ENCODE measurements at regions not wholly inside any gene's neighbourhood (a gene's known extent, or its start where the extent isn't known, plus 50 kb on each side); places are given as distances from the start of the nearest gene placed in this dataset.

DNA sequence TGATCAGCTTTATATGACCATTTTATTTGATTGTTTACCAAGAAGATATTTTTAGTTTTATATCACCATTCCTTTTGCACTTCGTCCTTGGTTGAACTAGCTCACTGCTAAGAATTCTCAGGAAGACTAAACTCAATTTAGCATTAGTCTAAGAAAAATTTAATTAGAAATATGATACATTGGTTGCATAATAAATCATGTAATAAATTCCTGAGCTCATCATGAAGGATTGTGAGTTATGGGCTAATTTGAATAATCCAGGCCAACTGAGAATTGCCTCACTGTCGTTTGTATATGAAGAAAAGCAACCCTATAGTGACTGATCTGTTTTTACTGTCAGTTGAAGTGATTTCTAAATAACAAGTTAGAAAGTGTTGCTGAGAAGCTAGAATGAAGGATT is 725.5 kb downstream of the DNAJB9 start:
- TF ChIP-seq, protein P1, sequence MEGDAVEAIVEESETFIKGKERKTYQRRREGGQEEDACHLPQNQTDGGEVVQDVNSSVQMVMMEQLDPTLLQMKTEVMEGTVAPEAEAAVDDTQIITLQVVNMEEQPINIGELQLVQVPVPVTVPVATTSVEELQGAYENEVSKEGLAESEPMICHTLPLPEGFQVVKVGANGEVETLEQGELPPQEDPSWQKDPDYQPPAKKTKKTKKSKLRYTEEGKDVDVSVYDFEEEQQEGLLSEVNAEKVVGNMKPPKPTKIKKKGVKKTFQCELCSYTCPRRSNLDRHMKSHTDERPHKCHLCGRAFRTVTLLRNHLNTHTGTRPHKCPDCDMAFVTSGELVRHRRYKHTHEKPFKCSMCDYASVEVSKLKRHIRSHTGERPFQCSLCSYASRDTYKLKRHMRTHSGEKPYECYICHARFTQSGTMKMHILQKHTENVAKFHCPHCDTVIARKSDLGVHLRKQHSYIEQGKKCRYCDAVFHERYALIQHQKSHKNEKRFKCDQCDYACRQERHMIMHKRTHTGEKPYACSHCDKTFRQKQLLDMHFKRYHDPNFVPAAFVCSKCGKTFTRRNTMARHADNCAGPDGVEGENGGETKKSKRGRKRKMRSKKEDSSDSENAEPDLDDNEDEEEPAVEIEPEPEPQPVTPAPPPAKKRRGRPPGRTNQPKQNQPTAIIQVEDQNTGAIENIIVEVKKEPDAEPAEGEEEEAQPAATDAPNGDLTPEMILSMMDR (conservative IDR thresholded peaks at IDR 0.05): no peak
- DNase-seq (ENCODE audit: low read depth, low spot score): no peak
- Mint-ChIP-seq H3K4me3 (no peak overlapping the region), H3K4me1 (no peaks in the 10 kb centered on the region), H3K27me3 (ENCODE audit: low read depth) (no peaks in the 10 kb centered on the region), H3K9me3 (peaks cover 2% of the 10 kb centered on the region), H3K36me3 (ENCODE audit: low read depth) (peaks cover 2% of the 10 kb centered on the region), H3K27ac (ENCODE audit: unreplicated experiment) (no peak overlapping the region)

DNA sequence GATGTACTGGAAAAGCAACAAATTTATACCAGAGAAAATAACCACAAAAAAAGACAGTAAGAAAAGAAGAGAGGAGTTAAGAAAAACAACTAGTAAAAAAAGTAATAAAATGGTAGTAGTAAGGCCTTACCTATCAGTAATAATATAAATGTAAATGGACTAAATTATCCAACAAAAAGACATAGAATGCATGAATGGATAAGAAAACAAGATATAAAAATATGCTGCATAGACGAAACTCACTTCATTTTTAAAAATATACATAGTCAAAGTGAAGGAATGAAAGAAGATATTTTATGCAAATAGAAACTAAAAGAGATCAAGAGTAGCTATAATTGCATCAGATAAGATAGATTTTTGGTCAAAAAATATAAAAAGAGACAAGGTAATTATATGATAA is 739.1 kb downstream of the DNAJB9 start:
- Mint-ChIP-seq H3K27me3 (ENCODE audit: low read depth) (no peaks in the 10 kb centered on the region), H3K27ac (ENCODE audit: unreplicated experiment) (no peak overlapping the region), H3K9me3 (peaks cover 11% of the 10 kb centered on the region), H3K4me3 (no peak overlapping the region), H3K36me3 (ENCODE audit: low read depth) (peaks cover 4% of the 10 kb centered on the region), H3K4me1 (no peaks in the 10 kb centered on the region)
- TF ChIP-seq, protein P1 (conservative IDR thresholded peaks at IDR 0.05): no peak
- DNase-seq (ENCODE audit: low read depth, low spot score): no peak

DNA sequence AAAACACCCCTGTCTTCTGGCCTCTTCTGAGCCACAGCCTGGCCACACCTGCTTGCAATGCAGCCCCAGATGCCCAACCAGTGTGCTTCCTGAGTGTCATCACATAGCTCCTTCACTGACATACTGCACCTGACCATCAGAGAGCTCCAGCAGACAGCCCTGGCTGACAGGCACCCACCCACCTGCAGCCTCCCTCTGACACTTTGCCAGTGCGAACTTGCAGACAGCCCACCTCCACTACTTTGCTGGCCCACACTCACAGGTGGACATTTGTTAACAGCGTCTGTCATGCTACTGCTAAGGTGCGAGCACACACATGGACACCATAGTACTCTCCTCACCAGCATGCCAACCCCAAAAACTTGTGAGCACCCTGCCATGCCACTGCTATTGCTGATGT is 740.1 kb downstream of the DNAJB9 start:
- no peak for DNase-seq (ENCODE audit: low read depth, low spot score)
- H3K27ac Mint-ChIP-seq (ENCODE audit: unreplicated experiment): no peak overlapping the region
- H3K4me1 Mint-ChIP-seq: no peaks in the 10 kb centered on the region
- TF ChIP-seq, protein P1 (conservative IDR thresholded peaks at IDR 0.05): no peak
- no peak overlapping the region for H3K4me3 Mint-ChIP-seq
- H3K36me3 Mint-ChIP-seq (ENCODE audit: low read depth): peaks cover 4% of the 10 kb centered on the region
- no peaks in the 10 kb centered on the region for H3K27me3 Mint-ChIP-seq (ENCODE audit: low read depth)
- peaks cover 8% of the 10 kb centered on the region for H3K9me3 Mint-ChIP-seq

DNA sequence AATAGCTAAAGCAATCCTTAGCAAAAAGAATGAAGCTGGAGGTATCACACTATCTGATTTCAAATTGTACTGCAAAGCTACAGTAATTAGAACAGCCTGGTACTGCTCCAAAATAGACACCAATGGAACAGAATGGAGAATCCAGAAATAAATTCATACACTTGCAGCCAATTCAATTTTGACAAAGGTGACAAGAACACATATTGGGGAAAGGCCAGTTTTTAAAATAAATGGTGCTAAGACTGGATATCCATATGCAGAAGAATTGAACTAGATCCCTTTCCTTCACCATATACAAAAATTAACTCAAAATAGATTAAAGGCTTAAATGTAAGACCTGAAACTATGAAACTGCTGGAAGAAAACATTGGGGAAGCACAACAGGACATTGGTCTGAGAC is 748.5 kb downstream of the DNAJB9 start:
- no peak overlapping the region for H3K4me3 Mint-ChIP-seq
- H3K36me3 Mint-ChIP-seq (ENCODE audit: low read depth): no peaks in the 10 kb centered on the region
- no peaks in the 10 kb centered on the region for H3K9me3 Mint-ChIP-seq
- no peak overlapping the region for H3K27ac Mint-ChIP-seq (ENCODE audit: unreplicated experiment)
- DNase-seq (ENCODE audit: low read depth, low spot score): no peak
- H3K27me3 Mint-ChIP-seq (ENCODE audit: low read depth): no peaks in the 10 kb centered on the region
- no peaks in the 10 kb centered on the region for H3K4me1 Mint-ChIP-seq
- TF ChIP-seq, protein P1 (conservative IDR thresholded peaks at IDR 0.05): no peak

DNA sequence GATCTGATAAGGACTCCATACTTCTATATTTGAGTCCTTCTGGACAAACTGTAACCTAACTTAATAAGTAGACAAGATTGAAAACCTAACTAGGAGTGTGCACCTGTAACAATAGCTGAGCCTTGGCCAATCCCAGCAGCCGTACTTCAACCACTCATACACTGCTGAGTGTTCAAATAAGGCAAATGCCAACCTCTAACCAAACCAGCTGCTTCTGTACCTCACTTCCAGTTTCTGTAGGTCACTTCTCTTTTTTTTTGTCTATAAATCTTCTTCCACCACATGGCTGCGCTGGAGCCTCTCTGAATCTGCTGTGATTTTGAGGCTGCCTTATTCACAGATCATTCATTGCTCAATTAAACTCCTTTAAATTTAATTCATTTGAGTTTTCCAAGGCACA is 753.2 kb downstream of the DNAJB9 start:
- Mint-ChIP-seq H3K36me3 (ENCODE audit: low read depth) (no peaks in the 10 kb centered on the region), H3K4me3 (no peak overlapping the region), H3K27me3 (ENCODE audit: low read depth) (no peaks in the 10 kb centered on the region), H3K27ac (ENCODE audit: unreplicated experiment) (no peak overlapping the region), H3K4me1 (no peaks in the 10 kb centered on the region), H3K9me3 (no peaks in the 10 kb centered on the region)
- TF ChIP-seq, protein P1 (conservative IDR thresholded peaks at IDR 0.05): no peak
- DNase-seq (ENCODE audit: low read depth, low spot score): no peak

DNA sequence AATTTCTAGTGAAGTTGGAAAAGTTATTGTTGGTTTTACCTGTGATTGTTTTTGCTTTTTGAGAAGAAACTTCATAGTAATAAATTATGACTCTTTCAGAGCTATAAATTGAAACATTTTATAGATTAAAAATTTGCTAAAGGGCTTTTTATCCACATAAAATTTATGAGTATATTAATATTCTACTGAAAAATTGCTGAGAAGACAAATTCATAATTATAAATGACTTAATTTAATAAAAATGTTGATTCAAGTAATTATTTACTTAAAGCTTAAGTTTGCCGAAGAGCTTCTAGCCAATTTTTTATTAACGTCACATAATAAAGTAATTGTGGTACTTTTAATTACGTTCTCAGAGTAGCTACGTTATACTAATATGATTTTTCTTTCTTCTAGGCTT is 761.7 kb downstream of the DNAJB9 start:
- Mint-ChIP-seq H3K27ac (ENCODE audit: unreplicated experiment) (no peak overlapping the region), H3K27me3 (ENCODE audit: low read depth) (no peaks in the 10 kb centered on the region), H3K9me3 (no peaks in the 10 kb centered on the region), H3K36me3 (ENCODE audit: low read depth) (no peaks in the 10 kb centered on the region), H3K4me1 (no peaks in the 10 kb centered on the region), H3K4me3 (no peak overlapping the region)
- TF ChIP-seq, protein P1 (conservative IDR thresholded peaks at IDR 0.05): no peak
- no peak for DNase-seq (ENCODE audit: low read depth, low spot score)

Data from neural crest cell (in vitro differentiated cells).